Tibial artery (tissue), 4 donors: ENCODE measurements at regions not wholly inside any gene's neighbourhood (a gene's known extent, or its start where the extent isn't known, plus 50 kb on each side); places are given as distances from the start of the nearest gene placed in this dataset.

Experiments used
- DNase-seq, 2 donors: peaks; one replicate each; pipeline ENCODE4 v3.0.0-alpha.2; 2019
- H3K27ac ChIP-seq, 2 donors: fragments of 200-600 bp; sonication (generic) in 1 of 2; 1 replicate in 1 of 2; 2 replicates in 1 of 2; pipeline ENCODE4 v1.5.1; 2018 to 2019; ENCODE audit warnings: mild to moderate bottlenecking in 1 of 2
- H3K27me3 ChIP-seq, 2 donors: fragments of 200-600 bp; sonication (generic) in 1 of 2; one replicate each; pipeline versions ENCODE4 v1.5.1 to v1.6.0; 2016 to 2019
- H3K36me3 ChIP-seq, 3 donors: fragments of 200-600 bp; sonication (generic) in 2 of 3; one replicate each; pipeline ENCODE4 v1.5.1; 2016 to 2019; ENCODE audit warnings: mild to moderate bottlenecking in 2 of 3
- H3K4me1 ChIP-seq, 4 donors: fragments of 200-600 bp; sonication (generic) in 2 of 4; 1 replicate in 3 of 4; 2 replicates in 1 of 4; pipeline ENCODE4 v1.5.1; 2016 to 2019
- H3K4me3 ChIP-seq, 2 donors: fragments of 200-600 bp; sonication (generic) in 1 of 2; 1 replicate in 1 of 2; 2 replicates in 1 of 2; pipeline ENCODE4 v1.5.1; 2018 to 2019; ENCODE audit warnings: mild to moderate bottlenecking in 2 of 2
- H3K9me3 ChIP-seq, 3 donors: fragments of 200-600 bp; sonication (generic) in 1 of 3; one replicate each; pipeline ENCODE4 v1.5.1; 2016 to 2019
- intact Hi-C: fragments of 100-400 bp; cut with DNase I; formaldehyde crosslinking; loops from one replicate; pipeline ENCODE4 v1.15.0; 2023; ENCODE audit warnings: low total_unique reads
- TF ChIP-seq, protein P1 (sequence below), 2 experiments: fragments of 200-600 bp in 1 of 2; fragments of 450-650 bp in 1 of 2; IDR thresholded peaks; one replicate each; pipeline ENCODE4 v1.5.1; 2017 to 2019; ENCODE audit warnings: antibody characterized with exemption in 2 of 2, mild to moderate bottlenecking in 1 of 2, moderate library complexity in 1 of 2

DNA sequence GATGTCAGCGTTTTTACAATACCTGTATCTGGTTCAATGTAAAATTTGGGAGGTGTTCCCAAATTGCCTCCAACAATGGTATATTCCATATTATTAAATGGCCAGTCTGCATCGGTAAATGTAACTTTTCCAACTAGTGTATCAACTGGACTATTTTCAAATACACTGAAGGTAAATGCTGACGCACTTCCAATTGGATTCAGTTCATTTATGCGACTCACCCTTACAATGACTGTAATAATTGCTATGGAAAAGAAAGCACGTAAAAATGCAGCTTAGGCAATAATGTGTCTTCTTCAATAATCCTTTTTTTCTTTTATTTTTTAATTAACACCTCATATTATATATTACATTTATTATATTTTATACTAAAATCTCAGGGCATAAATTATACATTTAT lies 209.1 kb downstream of the HGF start:
- Histone ChIP-seq H3K27ac (no peak overlapping the region), H3K4me1 (no peaks in the 10 kb centered on the region), H3K4me3 (no peak overlapping the region), H3K9me3 (no peaks in the 10 kb centered on the region), H3K27me3 (no peaks in the 10 kb centered on the region), H3K36me3 (no peaks in the 10 kb centered on the region)
- no peak for DNase-seq
- TF ChIP-seq, protein P1, sequence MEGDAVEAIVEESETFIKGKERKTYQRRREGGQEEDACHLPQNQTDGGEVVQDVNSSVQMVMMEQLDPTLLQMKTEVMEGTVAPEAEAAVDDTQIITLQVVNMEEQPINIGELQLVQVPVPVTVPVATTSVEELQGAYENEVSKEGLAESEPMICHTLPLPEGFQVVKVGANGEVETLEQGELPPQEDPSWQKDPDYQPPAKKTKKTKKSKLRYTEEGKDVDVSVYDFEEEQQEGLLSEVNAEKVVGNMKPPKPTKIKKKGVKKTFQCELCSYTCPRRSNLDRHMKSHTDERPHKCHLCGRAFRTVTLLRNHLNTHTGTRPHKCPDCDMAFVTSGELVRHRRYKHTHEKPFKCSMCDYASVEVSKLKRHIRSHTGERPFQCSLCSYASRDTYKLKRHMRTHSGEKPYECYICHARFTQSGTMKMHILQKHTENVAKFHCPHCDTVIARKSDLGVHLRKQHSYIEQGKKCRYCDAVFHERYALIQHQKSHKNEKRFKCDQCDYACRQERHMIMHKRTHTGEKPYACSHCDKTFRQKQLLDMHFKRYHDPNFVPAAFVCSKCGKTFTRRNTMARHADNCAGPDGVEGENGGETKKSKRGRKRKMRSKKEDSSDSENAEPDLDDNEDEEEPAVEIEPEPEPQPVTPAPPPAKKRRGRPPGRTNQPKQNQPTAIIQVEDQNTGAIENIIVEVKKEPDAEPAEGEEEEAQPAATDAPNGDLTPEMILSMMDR (IDR thresholded peaks at IDR 0.05) = no peak
- intact Hi-C loops = no loop called here

DNA sequence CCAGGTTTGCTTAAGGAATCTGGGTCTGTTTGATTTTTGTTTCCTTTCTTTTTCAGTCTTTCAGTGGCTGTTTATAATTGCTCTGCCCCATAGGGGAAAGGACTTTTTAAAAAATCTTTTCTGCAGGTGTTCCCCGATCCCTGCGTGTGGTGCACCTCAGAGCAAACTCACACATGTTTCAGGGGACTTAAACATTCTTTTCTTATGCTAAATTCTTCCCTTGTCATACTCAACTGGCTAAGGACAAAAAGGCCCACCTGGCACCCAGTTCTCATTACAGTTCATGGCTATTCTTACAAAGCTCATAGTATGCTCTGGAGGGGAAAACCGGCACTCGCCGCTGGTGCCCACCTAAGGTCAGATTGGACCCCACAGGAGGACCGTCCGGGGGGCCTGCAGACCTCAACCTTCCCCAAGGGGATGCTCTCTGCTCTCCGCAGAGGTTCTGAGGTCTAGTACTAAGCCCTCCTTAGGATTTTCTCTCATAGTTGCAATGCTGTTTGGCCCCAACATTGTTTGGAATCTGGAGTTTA lies 220.3 kb downstream of the HGF start:
- Histone ChIP-seq H3K27me3 (no peaks in the 10 kb centered on the region), H3K9me3 (no peaks in the 10 kb centered on the region), H3K27ac (no peak overlapping the region), H3K4me1 (no peaks in the 10 kb centered on the region), H3K4me3 (no peak overlapping the region), H3K36me3 (no peaks in the 10 kb centered on the region)
- TF ChIP-seq, protein P1 (IDR thresholded peaks at IDR 0.05) = no peak
- DNase-seq = no peak
- intact Hi-C loops = no loop called here

DNA sequence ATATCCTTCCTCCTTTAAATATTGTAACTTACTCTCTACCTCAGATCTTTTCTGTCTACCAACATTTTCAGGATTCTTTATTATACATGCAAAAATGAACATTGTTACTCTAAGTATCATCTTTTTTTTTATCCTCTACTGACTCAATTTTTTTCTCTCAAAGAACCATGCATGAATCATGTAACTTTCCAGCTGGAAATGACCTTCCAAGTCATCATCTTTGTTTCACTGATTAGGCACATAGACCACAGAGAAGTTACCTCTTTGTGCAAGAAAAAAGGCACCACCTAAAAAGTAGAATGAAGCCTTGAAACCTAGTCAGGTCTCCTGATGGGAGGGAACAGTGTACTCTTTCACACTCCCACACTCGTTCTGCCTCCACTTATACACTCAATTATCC lies 234.9 kb downstream of the HGF start:
- Histone ChIP-seq H3K36me3 (no peaks in the 10 kb centered on the region), H3K9me3 (no peaks in the 10 kb centered on the region), H3K4me1 (no peaks in the 10 kb centered on the region), H3K27ac (no peak overlapping the region), H3K27me3 (no peaks in the 10 kb centered on the region), H3K4me3 (no peak overlapping the region)
- DNase-seq = no peak
- intact Hi-C loops = no loop called here
- TF ChIP-seq, protein P1 (IDR thresholded peaks at IDR 0.05) = no peak

DNA sequence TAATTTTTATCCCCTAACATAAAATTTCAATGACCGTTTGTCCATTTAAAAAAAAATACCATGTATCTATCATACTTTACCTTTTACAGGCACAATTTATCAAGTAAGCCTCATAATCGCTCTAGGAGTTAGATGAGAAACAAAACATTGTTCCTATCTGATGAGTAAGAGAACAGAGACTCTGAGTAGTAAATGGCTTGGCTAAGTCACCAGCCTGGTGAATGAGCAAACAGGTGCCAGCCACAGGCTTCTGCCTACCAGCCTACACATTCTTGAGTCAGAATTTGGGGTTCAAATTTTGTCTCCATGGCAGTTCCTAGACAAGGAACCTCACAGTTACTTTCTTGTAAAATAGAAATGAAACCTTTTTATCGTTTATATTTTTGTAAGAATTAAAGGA lies 235.4 kb downstream of the HGF start:
- no peak overlapping the region for H3K27ac ChIP-seq
- TF ChIP-seq, protein P1 (IDR thresholded peaks at IDR 0.05) = no peak
- intact Hi-C loops = no loop called here
- H3K36me3 ChIP-seq = no peaks in the 10 kb centered on the region
- no peaks in the 10 kb centered on the region for H3K27me3 ChIP-seq
- H3K4me1 ChIP-seq = no peaks in the 10 kb centered on the region
- no peak overlapping the region for H3K4me3 ChIP-seq
- no peaks in the 10 kb centered on the region for H3K9me3 ChIP-seq
- no peak for DNase-seq

DNA sequence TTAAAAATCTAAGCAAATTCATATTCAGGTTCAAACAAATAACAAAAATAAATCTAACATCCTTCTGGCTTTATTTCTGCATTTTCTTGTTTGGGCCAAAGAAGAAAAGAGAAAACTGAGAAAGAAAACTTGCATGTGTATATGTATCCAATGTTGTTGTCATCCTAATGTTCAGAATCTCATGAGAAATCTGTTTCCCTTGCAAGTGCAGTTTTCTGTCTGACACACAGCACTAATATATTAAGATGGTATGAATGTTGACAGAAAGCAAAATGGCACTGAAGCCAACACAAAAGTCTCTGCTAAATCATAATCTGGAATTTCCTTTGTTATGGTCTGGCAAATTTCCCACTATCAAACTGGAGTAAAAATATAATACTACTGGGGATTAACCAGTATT lies 235.9 kb downstream of the HGF start:
- Histone ChIP-seq H3K27me3 (no peaks in the 10 kb centered on the region), H3K9me3 (no peaks in the 10 kb centered on the region), H3K36me3 (no peaks in the 10 kb centered on the region), H3K27ac (no peak overlapping the region), H3K4me3 (no peak overlapping the region), H3K4me1 (no peaks in the 10 kb centered on the region)
- no peak for DNase-seq
- TF ChIP-seq, protein P1 (IDR thresholded peaks at IDR 0.05) = no peak
- intact Hi-C loops = no loop called here

DNA sequence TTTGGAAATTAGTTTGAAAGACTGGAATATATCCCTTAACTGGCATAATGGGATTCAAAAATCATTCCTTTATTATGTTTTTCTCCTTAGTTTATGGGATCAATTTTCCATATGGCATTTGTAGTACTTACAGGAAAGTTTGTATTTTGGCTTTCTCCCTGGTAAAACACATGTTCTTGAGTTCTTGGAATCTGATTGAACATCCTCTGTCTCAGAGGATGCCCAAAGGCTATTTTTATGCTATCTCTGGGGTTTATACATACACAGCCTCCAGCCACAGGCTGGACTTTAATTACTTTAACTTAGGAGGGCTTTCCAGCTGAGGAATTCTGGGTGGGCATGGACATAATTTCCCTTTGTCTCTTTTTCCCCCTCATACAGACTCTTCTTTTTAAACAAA lies 236.4 kb downstream of the HGF start:
- Histone ChIP-seq H3K36me3 (no peaks in the 10 kb centered on the region), H3K27ac (no peak overlapping the region), H3K4me1 (no peaks in the 10 kb centered on the region), H3K4me3 (no peak overlapping the region), H3K9me3 (no peaks in the 10 kb centered on the region), H3K27me3 (no peaks in the 10 kb centered on the region)
- TF ChIP-seq, protein P1 (IDR thresholded peaks at IDR 0.05) = no peak
- no peak for DNase-seq
- intact Hi-C loops = no loop called here
